HG02840 (cell line): ENCODE measurements at regions not wholly inside any gene's neighbourhood (a gene's known extent, or its start where the extent isn't known, plus 50 kb on each side); places are given as distances from the start of the nearest gene placed in this dataset.
"Not testable (repeated sequence)": the region's sequence is repeated elsewhere in the genome, so short reads cannot be mapped to it uniquely, and the experiment has no call there.

Experiments used
- ATAC-seq: cut with Tn5 transposase; IDR thresholded peaks from one replicate; pipeline ENCODE4 v1.9.1; 2021; ENCODE audit warnings: mild to moderate bottlenecking, moderate library complexity, moderate number of reproducible peaks; ENCODE audit not compliant: unreplicated experiment, low FRiP score

GRCh38 chr16:75780669-75781068 is 54.4 kb upstream of the CPHXL start:
- ATAC-seq, result no peak

GRCh38 chr16:75781683-75782343 is 55.5 kb upstream of the CPHXL start:
- no peak for ATAC-seq

- no peak for ATAC-seq
Measured at GRCh38 chr16:75787440-75787839, 61.1 kb upstream of the CPHXL start.

- no peak for ATAC-seq
Measured at GRCh38 chr16:75789237-75789636, 62.9 kb upstream of the CPHXL start.

GRCh38 chr16:75792771-75793492 is 66.6 kb upstream of the CPHXL start:
- ATAC-seq, result no peak

GRCh38 chr16:75793641-75794040 is 67.4 kb upstream of the CPHXL start:
- ATAC-seq, result no peak

- no peak for ATAC-seq
Measured at GRCh38 chr16:75794426-75794825, 68.1 kb upstream of the CPHXL start.

GRCh38 chr16:75798714-75799113 is 72.4 kb upstream of the CPHXL start:
- ATAC-seq, result no peak

- ATAC-seq, result no peak
Measured at GRCh38 chr16:75801307-75801706, 75.0 kb upstream of the CPHXL start.

- no peak for ATAC-seq
Measured at GRCh38 chr16:75803753-75804152, 77.5 kb upstream of the CPHXL start.

- ATAC-seq, result no peak
Measured at GRCh38 chr16:75804368-75804767, 78.1 kb upstream of the CPHXL start.

GRCh38 chr16:75805946-75806345 is 79.7 kb upstream of the CPHXL start:
- ATAC-seq, result no peak

GRCh38 chr16:75806487-75806886 is 80.2 kb upstream of the CPHXL start:
- no peak for ATAC-seq

GRCh38 chr16:75810342-75810741 is 84.1 kb upstream of the CPHXL start:
- no peak for ATAC-seq

GRCh38 chr16:75811020-75811634 is 84.8 kb upstream of the CPHXL start:
- no peak for ATAC-seq

GRCh38 chr16:75818491-75818890 is 92.2 kb upstream of the CPHXL start:
- no peak for ATAC-seq

GRCh38 chr16:75820672-75821071 is 94.4 kb upstream of the CPHXL start:
- ATAC-seq, result no peak

GRCh38 chr16:75821117-75821516 is 94.8 kb upstream of the CPHXL start:
- ATAC-seq, result no peak

GRCh38 chr16:75825750-75826149 is 99.5 kb upstream of the CPHXL start:
- not testable (repeated sequence) for ATAC-seq

- ATAC-seq, result not testable (repeated sequence)
Measured at GRCh38 chr16:75827372-75828038, 101.2 kb upstream of the CPHXL start.

GRCh38 chr16:75833385-75833784 is 107.1 kb upstream of the CPHXL start:
- ATAC-seq, result not testable (repeated sequence)
